B cell (primary cell): ENCODE measurements at regions not wholly inside any gene's neighbourhood (a gene's known extent, or its start where the extent isn't known, plus 50 kb on each side); places are given as distances from the start of the nearest gene placed in this dataset.

Experiments used
- CTCF ChIP-seq: fragments of 200-600 bp; IDR thresholded peaks from one replicate; pipeline ENCODE4 v1.8.0; 2022; ENCODE audit warnings: antibody characterized with exemption, mild to moderate bottlenecking
- EZH2 ChIP-seq: IDR thresholded peaks from 2 replicates; pipeline ENCODE4 v1.6.1; 2012; ENCODE audit warnings: borderline replicate concordance, low read depth, mild to moderate bottlenecking, moderate library complexity, low read length; ENCODE audit not compliant: insufficient read depth, poor library complexity, severe bottlenecking

- TF ChIP-seq EZH2 (no peak), CTCF (no peak)
Observed at GRCh38 chr6:112886415-112886814, 539.3 kb downstream of the RFPL4B start.
